Esophagus squamous epithelium (tissue), 5 donors: ENCODE measurements at regions not wholly inside any gene's neighbourhood (a gene's known extent, or its start where the extent isn't known, plus 50 kb on each side); places are given as distances from the start of the nearest gene placed in this dataset.

Experiments
- DNase-seq: peaks from one replicate; lab custom pipeline; 2025; lab: John Stamatoyannopoulos, UW
- H3K27ac ChIP-seq, 4 donors: fragments of 200-600 bp; sonication (generic); one replicate each; pipeline ENCODE4 v1.5.1; 2016 to 2019; ENCODE audit warnings: mild to moderate bottlenecking in 1 of 4
- H3K27me3 ChIP-seq, 4 donors: fragments of 200-600 bp; sonication (generic); 1 replicate in 3 of 4; 2 replicates in 1 of 4; pipeline versions ENCODE4 v1.5.1 to v1.6.0; 2017 to 2021; ENCODE audit warnings: antibody characterized with exemption in 1 of 4
- H3K36me3 ChIP-seq, 3 donors: fragments of 200-600 bp; sonication (generic); one replicate each; pipeline ENCODE4 v1.5.1; 2016 to 2019
- H3K4me1 ChIP-seq, 3 donors: fragments of 200-600 bp; sonication (generic); one replicate each; pipeline ENCODE4 v1.5.1; 2017 to 2019
- H3K4me3 ChIP-seq, 4 donors: fragments of 200-600 bp; sonication (generic); 1 replicate in 3 of 4; 2 replicates in 1 of 4; pipeline ENCODE4 v1.5.1; 2016 to 2019; ENCODE audit warnings: mild to moderate bottlenecking in 2 of 4, moderate library complexity in 1 of 4
- H3K9me3 ChIP-seq, 3 donors: fragments of 200-600 bp; sonication (generic); one replicate each; pipeline ENCODE4 v1.5.1; 2016 to 2019
- CTCF ChIP-seq, 6 experiments: fragments of 450-650 bp in 4 of 6; fragments of 200-600 bp in 2 of 6; sonication (generic) in 2 of 6; IDR thresholded peaks; one replicate each; pipeline ENCODE4 v1.5.1; 2016 to 2019; ENCODE audit warnings: antibody characterized with exemption in 6 of 6, mild to moderate bottlenecking in 4 of 6, moderate library complexity in 4 of 6
- POLR2A ChIP-seq, 4 donors: fragments of 450-650 bp; IDR thresholded peaks; one replicate each; pipeline ENCODE4 v1.6.1; 2017; ENCODE audit warnings: antibody characterized with exemption in 4 of 4, mild to moderate bottlenecking in 4 of 4, moderate library complexity in 3 of 4
- WGBS, 2 donors: methylation state at CpG; one replicate each; pipeline ENCODE4 v1.1.5; 2018; 5-methylcytosine and 5-hydroxymethylcytosine counted together
- intact Hi-C: fragments of 100-400 bp; cut with DNase I; formaldehyde crosslinking; loops from one replicate; pipeline ENCODE4 v1.15.0; 2022
- donor health status: DM: yes; HTN: yes; CAD: no.

- DNase-seq, result no peak
- WGBS, 2 donors, result 85 to 88% methylated on average over 6 of the region's 6 CpGs
- Histone ChIP-seq H3K36me3 (no peaks in the 10 kb centered on the region), H3K9me3 (no peaks in the 10 kb centered on the region), H3K27ac (no peak overlapping the region), H3K27me3 (peaks cover 0 to under 1% (median 0%) of the 10 kb centered on the region in 4 donors), H3K4me1 (peaks cover 0 to 8% (median 0%) of the 10 kb centered on the region in 3 donors), H3K4me3 (no peak overlapping the region)
- TF ChIP-seq CTCF (IDR thresholded peaks at IDR 0.05), result no peak
- no peak for TF ChIP-seq POLR2A (IDR thresholded peaks at IDR 0.05)
- intact Hi-C loops, result no loop called here
These were observed 183.6 kb upstream of the MGAT5 start for GRCh38 chr2:134070281-134070741.

- Histone ChIP-seq H3K9me3 (no peaks in the 10 kb centered on the region), H3K4me1 (peaks cover 0 to 8% (median 0%) of the 10 kb centered on the region in 3 donors), H3K36me3 (no peaks in the 10 kb centered on the region), H3K27me3 (peaks cover 0 to 4% (median 0%) of the 10 kb centered on the region in 4 donors), H3K27ac (no peak overlapping the region), H3K4me3 (no peak overlapping the region)
- TF ChIP-seq POLR2A (IDR thresholded peaks at IDR 0.05) (no peak), CTCF (IDR thresholded peaks at IDR 0.05) (no peak)
- no peak for DNase-seq
- 40 to 71% methylated on average over 1 of the region's 1 CpG for WGBS, 2 donors
- intact Hi-C loops, result no loop called here
These were observed 181.5 kb upstream of the MGAT5 start for GRCh38 chr2:134072341-134072740.

GRCh38 chr2:134073023-134073422 lies 180.8 kb upstream of the MGAT5 start:
- H3K4me1 ChIP-seq, result peaks cover 0 to 8% (median 0%) of the 10 kb centered on the region in 3 donors
- no peaks in the 10 kb centered on the region for H3K9me3 ChIP-seq
- H3K36me3 ChIP-seq, result no peaks in the 10 kb centered on the region
- no peak for DNase-seq
- peaks cover 0 to 4% (median 0%) of the 10 kb centered on the region in 4 donors for H3K27me3 ChIP-seq
- H3K4me3 ChIP-seq, result no peak overlapping the region
- 44 to 56% methylated on average over 2 of the region's 2 CpGs for WGBS, 2 donors
- intact Hi-C loops, result no loop called here
- H3K27ac ChIP-seq, result no peak overlapping the region
- no peak for TF ChIP-seq POLR2A (IDR thresholded peaks at IDR 0.05)
- no peak for TF ChIP-seq CTCF (IDR thresholded peaks at IDR 0.05)

- Histone ChIP-seq H3K27me3 (peaks cover 0 to 7% (median 0%) of the 10 kb centered on the region in 4 donors), H3K4me1 (peaks cover 0 to 8% (median 0%) of the 10 kb centered on the region in 3 donors), H3K36me3 (no peaks in the 10 kb centered on the region), H3K4me3 (no peak overlapping the region), H3K27ac (no peak overlapping the region), H3K9me3 (no peaks in the 10 kb centered on the region)
- intact Hi-C loops, result no loop called here
- DNase-seq, result no peak
- no peak for TF ChIP-seq CTCF (IDR thresholded peaks at IDR 0.05)
- no peak for TF ChIP-seq POLR2A (IDR thresholded peaks at IDR 0.05)
- WGBS, 2 donors, result 73 to 77% methylated on average over 7 of the region's 7 CpGs
These were observed 179.3 kb upstream of the MGAT5 start for GRCh38 chr2:134074619-134075018.

- TF ChIP-seq POLR2A (IDR thresholded peaks at IDR 0.05), result no peak
- DNase-seq, result no peak
- 88 to 94% methylated on average over 3 to 4 of the region's 4 CpGs for WGBS, 2 donors
These were observed 178.7 kb upstream of the MGAT5 start for GRCh38 chr2:134075204-134075603.

GRCh38 chr2:134078354-134078753 lies 175.5 kb upstream of the MGAT5 start:
- H3K4me3 ChIP-seq, result no peak overlapping the region
- intact Hi-C loops, result no loop called here

More at GRCh38 chr2:134075204-134075603, 178.7 kb upstream of the MGAT5 start:
- H3K27me3 ChIP-seq, result peaks cover 0 to 7% (median 0%) of the 10 kb centered on the region in 4 donors
- H3K4me1 ChIP-seq, result peaks cover 0 to 8% (median 0%) of the 10 kb centered on the region in 3 donors
- H3K9me3 ChIP-seq, result no peaks in the 10 kb centered on the region
- no peak overlapping the region for H3K27ac ChIP-seq
- intact Hi-C loops, result no loop called here
- H3K4me3 ChIP-seq, result no peak overlapping the region
- H3K36me3 ChIP-seq, result no peaks in the 10 kb centered on the region

More at GRCh38 chr2:134078354-134078753, 175.5 kb upstream of the MGAT5 start:
- no peak for TF ChIP-seq POLR2A (IDR thresholded peaks at IDR 0.05)
- no peaks in the 10 kb centered on the region for H3K36me3 ChIP-seq
- WGBS, 2 donors, result 0 to 8% methylated on average over 1 of the region's 1 CpG
- DNase-seq, result no peak
- H3K4me1 ChIP-seq, result no peaks in the 10 kb centered on the region
- no peaks in the 10 kb centered on the region for H3K9me3 ChIP-seq
- H3K27me3 ChIP-seq, result peaks cover 0 to 7% (median 0%) of the 10 kb centered on the region in 4 donors
- no peak overlapping the region for H3K27ac ChIP-seq
